ENCODE measurements at regions not wholly inside any gene's neighbourhood (a gene's known extent, or its start where the extent isn't known, plus 50 kb on each side); places are given as distances from the start of the nearest gene placed in this dataset.

DNA sequence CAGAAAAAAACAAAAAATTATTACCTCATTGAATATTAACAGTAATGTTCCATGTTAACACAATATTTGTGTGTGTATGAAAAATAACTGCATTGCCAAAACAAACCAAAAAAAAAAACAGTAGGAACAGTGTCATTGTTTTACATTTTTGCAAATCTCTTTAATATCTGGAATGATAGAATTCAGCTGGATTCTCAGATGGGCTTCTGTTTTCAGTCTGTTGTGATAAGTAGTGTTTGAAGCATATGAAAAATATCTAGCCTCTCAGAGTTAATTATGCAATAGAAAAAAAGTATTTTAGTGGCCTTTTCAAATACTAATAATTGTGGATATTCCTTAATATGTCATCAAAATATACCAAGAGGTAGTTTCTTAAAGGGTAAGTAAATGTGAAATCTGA is 52.9 kb upstream of the RWDD3 start (continued):
- TF ChIP-seq, protein P1, sequence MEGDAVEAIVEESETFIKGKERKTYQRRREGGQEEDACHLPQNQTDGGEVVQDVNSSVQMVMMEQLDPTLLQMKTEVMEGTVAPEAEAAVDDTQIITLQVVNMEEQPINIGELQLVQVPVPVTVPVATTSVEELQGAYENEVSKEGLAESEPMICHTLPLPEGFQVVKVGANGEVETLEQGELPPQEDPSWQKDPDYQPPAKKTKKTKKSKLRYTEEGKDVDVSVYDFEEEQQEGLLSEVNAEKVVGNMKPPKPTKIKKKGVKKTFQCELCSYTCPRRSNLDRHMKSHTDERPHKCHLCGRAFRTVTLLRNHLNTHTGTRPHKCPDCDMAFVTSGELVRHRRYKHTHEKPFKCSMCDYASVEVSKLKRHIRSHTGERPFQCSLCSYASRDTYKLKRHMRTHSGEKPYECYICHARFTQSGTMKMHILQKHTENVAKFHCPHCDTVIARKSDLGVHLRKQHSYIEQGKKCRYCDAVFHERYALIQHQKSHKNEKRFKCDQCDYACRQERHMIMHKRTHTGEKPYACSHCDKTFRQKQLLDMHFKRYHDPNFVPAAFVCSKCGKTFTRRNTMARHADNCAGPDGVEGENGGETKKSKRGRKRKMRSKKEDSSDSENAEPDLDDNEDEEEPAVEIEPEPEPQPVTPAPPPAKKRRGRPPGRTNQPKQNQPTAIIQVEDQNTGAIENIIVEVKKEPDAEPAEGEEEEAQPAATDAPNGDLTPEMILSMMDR (IDR thresholded peaks at IDR 0.05; ENCODE audit: low read depth, low read length, missing input control), result no peak
- TF ChIP-seq HNF4G (IDR thresholded peaks at IDR 0.05) (no peak), EGR1 (IDR thresholded peaks at IDR 0.05; ENCODE audit: low read depth in 2 of 2) (no peak), FOXA2 (IDR thresholded peaks at IDR 0.05) (no peak), JUND (IDR thresholded peaks at IDR 0.05) (no peak)

DNA sequence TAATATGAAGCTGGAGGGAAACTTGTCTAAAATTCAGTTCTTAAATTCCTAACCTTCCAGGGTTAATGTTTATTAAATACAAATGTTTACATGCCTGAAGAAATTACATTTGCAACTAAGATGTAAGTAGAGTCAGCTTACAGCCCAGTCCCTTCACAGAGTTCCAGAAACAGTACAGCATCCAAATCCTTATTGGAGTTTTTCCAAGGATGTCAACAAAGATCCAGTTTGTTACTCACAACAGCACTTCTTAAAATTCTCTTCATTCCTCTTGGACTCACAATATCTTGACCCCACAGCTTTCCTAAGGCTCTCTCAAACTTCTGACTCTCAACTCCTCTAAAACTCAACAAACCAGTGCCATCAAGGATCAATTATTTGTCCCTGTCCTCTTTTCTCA is 50.1 kb upstream of the RWDD3 start:
- no peak overlapping the region for H3K9ac ChIP-seq (ENCODE audit: low read depth in 1 of 2, low read length in 2 of 2)
- TF ChIP-seq RAD21 (IDR thresholded peaks at IDR 0.05) (no peak), TAF1 (conservative IDR thresholded peaks at IDR 0.05) (no peak), GABPA (IDR thresholded peaks at IDR 0.05 in 1 of 2, conservative IDR thresholded peaks at IDR 0.05 in 1 of 2) (no peak), EGR1 (IDR thresholded peaks at IDR 0.05; ENCODE audit: low read depth in 2 of 2) (no peak), RXRA (IDR thresholded peaks at IDR 0.05) (peak in 1 of 2 donors; percentile 9), NR2F2 (IDR thresholded peaks at IDR 0.05) (peak; percentile 36), HNF4G (IDR thresholded peaks at IDR 0.05) (no peak)
- TF ChIP-seq, protein P1 (IDR thresholded peaks at IDR 0.05; ENCODE audit: low read depth, low read length, missing input control), result no peak
- TF ChIP-seq, protein P2, sequence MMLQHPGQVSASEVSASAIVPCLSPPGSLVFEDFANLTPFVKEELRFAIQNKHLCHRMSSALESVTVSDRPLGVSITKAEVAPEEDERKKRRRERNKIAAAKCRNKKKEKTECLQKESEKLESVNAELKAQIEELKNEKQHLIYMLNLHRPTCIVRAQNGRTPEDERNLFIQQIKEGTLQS (IDR thresholded peaks at IDR 0.05), result no peak
- TF ChIP-seq, protein P3, sequence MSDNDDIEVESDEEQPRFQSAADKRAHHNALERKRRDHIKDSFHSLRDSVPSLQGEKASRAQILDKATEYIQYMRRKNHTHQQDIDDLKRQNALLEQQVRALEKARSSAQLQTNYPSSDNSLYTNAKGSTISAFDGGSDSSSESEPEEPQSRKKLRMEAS (IDR thresholded peaks at IDR 0.05), result no peak
- TF ChIP-seq, protein P4, sequence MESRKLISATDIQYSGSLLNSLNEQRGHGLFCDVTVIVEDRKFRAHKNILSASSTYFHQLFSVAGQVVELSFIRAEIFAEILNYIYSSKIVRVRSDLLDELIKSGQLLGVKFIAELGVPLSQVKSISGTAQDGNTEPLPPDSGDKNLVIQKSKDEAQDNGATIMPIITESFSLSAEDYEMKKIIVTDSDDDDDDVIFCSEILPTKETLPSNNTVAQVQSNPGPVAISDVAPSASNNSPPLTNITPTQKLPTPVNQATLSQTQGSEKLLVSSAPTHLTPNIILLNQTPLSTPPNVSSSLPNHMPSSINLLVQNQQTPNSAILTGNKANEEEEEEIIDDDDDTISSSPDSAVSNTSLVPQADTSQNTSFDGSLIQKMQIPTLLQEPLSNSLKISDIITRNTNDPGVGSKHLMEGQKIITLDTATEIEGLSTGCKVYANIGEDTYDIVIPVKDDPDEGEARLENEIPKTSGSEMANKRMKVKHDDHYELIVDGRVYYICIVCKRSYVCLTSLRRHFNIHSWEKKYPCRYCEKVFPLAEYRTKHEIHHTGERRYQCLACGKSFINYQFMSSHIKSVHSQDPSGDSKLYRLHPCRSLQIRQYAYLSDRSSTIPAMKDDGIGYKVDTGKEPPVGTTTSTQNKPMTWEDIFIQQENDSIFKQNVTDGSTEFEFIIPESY (IDR thresholded peaks at IDR 0.05), result no peak
- no peaks in the 10 kb centered on the region for H3K9me3 ChIP-seq (ENCODE audit: control insufficient read depth in 4 of 4, low read length in 3 of 4)
- no peak for DNase-seq (ENCODE audit: low spot score)
- H3K27ac ChIP-seq (ENCODE audit: low read depth in 1 of 2, low read length in 2 of 2), result no peak overlapping the region
- H3K4me3 ChIP-seq (ENCODE audit: low read depth in 1 of 3, low read length in 3 of 3), result no peak overlapping the region
- H3K27me3 ChIP-seq (ENCODE audit: control insufficient read depth in 4 of 4, insufficient read depth in 4 of 4, low read length in 3 of 4), result no peaks in the 10 kb centered on the region
- peaks cover 0 to 9% (median 8%) of the 10 kb centered on the region in 4 donors for H3K36me3 ChIP-seq (ENCODE audit: control insufficient read depth in 4 of 4, insufficient read depth in 3 of 4, low read depth in 1 of 4, low read length in 3 of 4)
- H3K4me1 ChIP-seq (ENCODE audit: control insufficient read depth in 4 of 4, insufficient read depth in 4 of 4, low read length in 3 of 4), result peaks cover 0 to 7% (median 0%) of the 10 kb centered on the region in 4 donors

Measured in liver (tissue), 7 donors.